HEK293 (cell line): ENCODE measurements at regions not wholly inside any gene's neighbourhood (a gene's known extent, or its start where the extent isn't known, plus 50 kb on each side); places are given as distances from the start of the nearest gene placed in this dataset.
"Not testable (repeated sequence)": the region's sequence is repeated elsewhere in the genome, so short reads cannot be mapped to it uniquely, and the experiment has no call there.

Source experiments
- CTCF ChIA-PET: fragments of 350-600 bp; formaldehyde crosslinking; extraction: SDS; loops from one replicate; lab custom pipeline; 2021; ENCODE audit warnings: antibody characterized with exemption; lab: Yijun Ruan, JAX
- POLR2A ChIA-PET: fragments of 300-600 bp; formaldehyde crosslinking; extraction: SDS; loops from one replicate; lab custom pipeline; 2020; ENCODE audit warnings: antibody characterized with exemption, inconsistent platforms; lab: Yijun Ruan, JAX
- H3K27ac ChIP-seq: fragments of 200-500 bp; sonication (Bioruptor generic); 2 replicates; pipeline ENCODE4 v1.5.1; 2014; ENCODE audit warnings: low read depth, low read length, control low read depth, inconsistent platforms; ENCODE audit errors: extremely low read depth
- H3K36me3 ChIP-seq, 2 experiments: fragments of 200-500 bp in 1 of 2; sonication (Bioruptor generic) in 1 of 2; 1 replicate in 1 of 2; 2 replicates in 1 of 2; pipeline ENCODE4 v1.5.1; 2014 to 2017; ENCODE audit warnings: inconsistent platforms in 2 of 2, low read length in 2 of 2; ENCODE audit not compliant: control insufficient read depth in 2 of 2, insufficient read depth in 1 of 2
- H3K4me1 ChIP-seq: fragments of 200-500 bp; sonication (Bioruptor generic); 2 replicates; pipeline ENCODE4 v1.5.1; 2014; ENCODE audit warnings: mild to moderate bottlenecking, low read length, inconsistent platforms; ENCODE audit not compliant: control insufficient read depth, insufficient read depth
- H3K4me3 ChIP-seq: 2 replicates; pipeline ENCODE4 v1.5.1; 2011; ENCODE audit warnings: low read depth, mild to moderate bottlenecking, control low read depth, low read length, moderate library complexity
- H3K9me3 ChIP-seq: fragments of 200-500 bp; sonication (Bioruptor generic); 2 replicates; pipeline ENCODE4 v1.5.1; 2014; ENCODE audit warnings: low read depth, low read length, inconsistent platforms; ENCODE audit not compliant: control insufficient read depth, insufficient read depth
- ATF2 ChIP-seq: fragments of 450-650 bp; formaldehyde crosslinking; IDR thresholded peaks from 2 replicates; pipeline ENCODE4 v1.5.1; 2016; ENCODE audit warnings: missing biosample characterization, missing genetic modification characterization, low read depth
- GLIS1 ChIP-seq: fragments of 450-650 bp; formaldehyde crosslinking; IDR thresholded peaks from 2 replicates; pipeline ENCODE4 v1.5.1; 2016; ENCODE audit warnings: missing biosample characterization, missing genetic modification characterization
- GLIS2 ChIP-seq: fragments of 450-650 bp; formaldehyde crosslinking; IDR thresholded peaks from 2 replicates; pipeline ENCODE4 v1.5.1; 2016; ENCODE audit warnings: missing biosample characterization, missing genetic modification characterization
- HOXA7 ChIP-seq: sonication (generic); formaldehyde crosslinking; IDR thresholded peaks from 2 replicates; pipeline ENCODE4 v1.8.1; 2022; ENCODE audit warnings: missing genetic modification reagents, borderline replicate concordance
- INSM2 ChIP-seq: fragments of 450-650 bp; formaldehyde crosslinking; IDR thresholded peaks from 2 replicates; pipeline ENCODE4 v1.5.1; 2016; ENCODE audit warnings: missing biosample characterization, missing genetic modification characterization
- MZF1 ChIP-seq: fragments of 450-650 bp; formaldehyde crosslinking; IDR thresholded peaks from 2 replicates; pipeline ENCODE4 v1.5.1; 2017; ENCODE audit warnings: missing biosample characterization, missing genetic modification characterization, borderline replicate concordance
- RBAK ChIP-seq: fragments of 450-650 bp; formaldehyde crosslinking; IDR thresholded peaks from 2 replicates; pipeline ENCODE4 v1.5.1; 2016; ENCODE audit warnings: missing biosample characterization, missing genetic modification characterization
- SALL2 ChIP-seq: fragments of 450-650 bp; formaldehyde crosslinking; IDR thresholded peaks from 2 replicates; pipeline ENCODE4 v1.5.0; 2017; ENCODE audit warnings: missing biosample characterization, mild to moderate bottlenecking, missing genetic modification characterization, borderline replicate concordance
- SETDB1 ChIP-seq: IDR thresholded peaks from one replicate; pipeline ENCODE4 v1.6.1; 2017; ENCODE audit warnings: mild to moderate bottlenecking, low read length, moderate library complexity, mixed read lengths; ENCODE audit not compliant: insufficient read length
- SP7 ChIP-seq: fragments of 450-650 bp; formaldehyde crosslinking; IDR thresholded peaks from 2 replicates; pipeline ENCODE4 v1.5.1; 2016; ENCODE audit warnings: missing biosample characterization, missing genetic modification characterization
- ZFP41 ChIP-seq: fragments of 450-650 bp; formaldehyde crosslinking; IDR thresholded peaks from 2 replicates; pipeline ENCODE4 v1.5.1; 2016; ENCODE audit warnings: missing biosample characterization, missing genetic modification characterization, borderline replicate concordance
- ZNF114 ChIP-seq: fragments of 450-650 bp; formaldehyde crosslinking; IDR thresholded peaks from 2 replicates; pipeline ENCODE4 v1.5.0; 2017; ENCODE audit warnings: missing biosample characterization, missing genetic modification characterization
- ZNF146 ChIP-seq: fragments of 450-650 bp; formaldehyde crosslinking; IDR thresholded peaks from 2 replicates; pipeline ENCODE4 v1.5.1; 2016; ENCODE audit warnings: missing biosample characterization, missing genetic modification characterization
- ZNF184 ChIP-seq: fragments of 450-650 bp; IDR thresholded peaks from 2 replicates; pipeline ENCODE4 v1.5.1; 2018; ENCODE audit warnings: missing biosample characterization, mild to moderate bottlenecking, missing genetic modification characterization
- ZNF23 ChIP-seq: fragments of 450-650 bp; formaldehyde crosslinking; IDR thresholded peaks from 2 replicates; pipeline ENCODE4 v1.5.1; 2016; ENCODE audit warnings: missing biosample characterization, missing genetic modification characterization, borderline replicate concordance
- ZNF26 ChIP-seq: fragments of 450-650 bp; formaldehyde crosslinking; IDR thresholded peaks from 2 replicates; pipeline ENCODE4 v1.5.1; 2016; ENCODE audit warnings: missing biosample characterization, missing genetic modification characterization
- ZNF426 ChIP-seq: fragments of 450-650 bp; formaldehyde crosslinking; IDR thresholded peaks from 2 replicates; pipeline ENCODE4 v1.5.1; 2017; ENCODE audit warnings: missing biosample characterization, missing genetic modification characterization, mild to moderate bottlenecking, inconsistent platforms, moderate library complexity
- ZNF600 ChIP-seq: fragments of 450-650 bp; formaldehyde crosslinking; IDR thresholded peaks from 2 replicates; pipeline ENCODE4 v1.5.1; 2016; ENCODE audit warnings: missing biosample characterization, missing genetic modification characterization

- TF ChIP-seq SP7, result no peak
- no peak for TF ChIP-seq SALL2 (tag by site-specific recombination)
- no peak for TF ChIP-seq ZNF114 (tag by site-specific recombination)
- no peak for TF ChIP-seq ZNF426 (tag by site-specific recombination)
- TF ChIP-seq GLIS1 (tag by site-specific recombination), result no peak
- TF ChIP-seq HOXA7 (CRISPR knock-in tag), result no peak
- no peak for TF ChIP-seq ZNF184 (tag by site-specific recombination)
- TF ChIP-seq RBAK (tag by site-specific recombination), result no peak
- no peak for TF ChIP-seq ZNF26 (tag by site-specific recombination)
- TF ChIP-seq SETDB1, result no peak
- TF ChIP-seq ZNF23 (tag by site-specific recombination), result no peak
- TF ChIP-seq ZFP41 (tag by site-specific recombination), result no peak
- no peak for TF ChIP-seq ZNF146 (tag by site-specific recombination)
- no peak for TF ChIP-seq GLIS2 (tag by site-specific recombination)
- no peak for TF ChIP-seq ATF2
- TF ChIP-seq ZNF600 (tag by site-specific recombination), result no peak
- TF ChIP-seq MZF1 (tag by site-specific recombination), result no peak
- POLR2A ChIA-PET, result no interaction called here
- Histone ChIP-seq H3K36me3 (no peaks in the 10 kb centered on the region), H3K4me1 (0 out of 2 replicates have a peak, but pooled peaks cover 2% of the 10 kb centered on the region), H3K4me3 (no peak overlapping the region), H3K27ac (no peak overlapping the region), H3K9me3 (no peaks in the 10 kb centered on the region)
- CTCF ChIA-PET, result no interaction called here
Observed at GRCh38 chr20:40887105-40887504, 141.5 kb upstream of the TOP1 start.

GRCh38 chr20:40889266-40889665, 139.4 kb upstream of the TOP1 start:
- CTCF ChIA-PET, H3K27ac ChIP-seq, H3K36me3 ChIP-seq, H3K4me1 ChIP-seq, H3K9me3 ChIP-seq, H3K4me3 ChIP-seq: not testable (repeated sequence)
- POLR2A ChIA-PET, result interaction anchor here (1.2 kb wide), 1 partner anchor 248 kb away, joined by 3 read pairs; the partner anchor contains the start of gene PLCG1

- ChIA-PET POLR2A (no interaction called here), CTCF (no interaction called here)
- Histone ChIP-seq H3K27ac (no peak overlapping the region), H3K9me3 (no peaks in the 10 kb centered on the region), H3K36me3 (no peaks in the 10 kb centered on the region), H3K4me1 (no peaks in the 10 kb centered on the region)
- TF ChIP-seq INSM2 (tag by site-specific recombination), result no peak
- TF ChIP-seq, all 188 proteins: peak for 0
- H3K4me3 ChIP-seq, result no peak overlapping the region
Observed at GRCh38 chr20:40890181-40890580, 138.4 kb upstream of the TOP1 start.
